Uterus (tissue), 2 donors: ENCODE measurements at regions not wholly inside any gene's neighbourhood (a gene's known extent, or its start where the extent isn't known, plus 50 kb on each side); places are given as distances from the start of the nearest gene placed in this dataset.

Experiments
- POLR2A ChIP-seq, 2 donors: fragments of 450-650 bp; IDR thresholded peaks; one replicate each; pipeline ENCODE4 v1.6.1; 2016; ENCODE audit warnings: antibody characterized with exemption in 2 of 2, mild to moderate bottlenecking in 1 of 2, moderate library complexity in 1 of 2
- TF ChIP-seq, protein P1 (sequence below), 4 experiments: fragments of 200-600 bp in 2 of 4; fragments of 450-650 bp in 2 of 4; sonication (generic) in 2 of 4; IDR thresholded peaks; one replicate each; pipeline ENCODE4 v1.5.1; 2016 to 2019; ENCODE audit warnings: antibody characterized with exemption in 4 of 4, mild to moderate bottlenecking in 2 of 4, moderate library complexity in 1 of 4

DNA sequence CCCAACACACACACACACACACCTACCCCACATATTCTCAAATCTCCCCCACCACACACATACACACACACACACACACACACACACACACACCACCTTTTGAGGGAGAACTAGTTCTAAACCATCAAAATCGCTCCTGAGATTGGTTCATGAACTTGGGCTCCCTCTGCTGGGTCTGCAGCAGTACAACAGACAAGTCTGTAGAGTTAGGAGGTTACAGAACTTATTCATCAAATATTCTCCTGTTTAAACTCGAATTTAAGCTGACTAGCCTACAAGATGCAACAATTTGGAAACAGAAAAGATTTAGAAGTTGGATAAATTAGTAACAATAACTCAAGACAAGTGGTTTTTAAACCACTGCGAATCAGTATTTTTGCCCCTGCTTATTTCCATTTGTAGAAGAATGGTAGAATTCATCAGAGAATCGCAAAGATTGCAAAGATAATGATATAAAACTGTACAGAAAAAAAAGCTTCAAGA, 136.4 kb upstream of the USP15 start:
- TF ChIP-seq, protein P1, sequence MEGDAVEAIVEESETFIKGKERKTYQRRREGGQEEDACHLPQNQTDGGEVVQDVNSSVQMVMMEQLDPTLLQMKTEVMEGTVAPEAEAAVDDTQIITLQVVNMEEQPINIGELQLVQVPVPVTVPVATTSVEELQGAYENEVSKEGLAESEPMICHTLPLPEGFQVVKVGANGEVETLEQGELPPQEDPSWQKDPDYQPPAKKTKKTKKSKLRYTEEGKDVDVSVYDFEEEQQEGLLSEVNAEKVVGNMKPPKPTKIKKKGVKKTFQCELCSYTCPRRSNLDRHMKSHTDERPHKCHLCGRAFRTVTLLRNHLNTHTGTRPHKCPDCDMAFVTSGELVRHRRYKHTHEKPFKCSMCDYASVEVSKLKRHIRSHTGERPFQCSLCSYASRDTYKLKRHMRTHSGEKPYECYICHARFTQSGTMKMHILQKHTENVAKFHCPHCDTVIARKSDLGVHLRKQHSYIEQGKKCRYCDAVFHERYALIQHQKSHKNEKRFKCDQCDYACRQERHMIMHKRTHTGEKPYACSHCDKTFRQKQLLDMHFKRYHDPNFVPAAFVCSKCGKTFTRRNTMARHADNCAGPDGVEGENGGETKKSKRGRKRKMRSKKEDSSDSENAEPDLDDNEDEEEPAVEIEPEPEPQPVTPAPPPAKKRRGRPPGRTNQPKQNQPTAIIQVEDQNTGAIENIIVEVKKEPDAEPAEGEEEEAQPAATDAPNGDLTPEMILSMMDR (IDR thresholded peaks at IDR 0.05) = peak; percentile 10 to 44 (median 34)
- TF ChIP-seq POLR2A (IDR thresholded peaks at IDR 0.05) = no peak
